GM12801 (cell line): ENCODE measurements at regions not wholly inside any gene's neighbourhood (a gene's known extent, or its start where the extent isn't known, plus 50 kb on each side); places are given as distances from the start of the nearest gene placed in this dataset.

Source experiments
- TF ChIP-seq, protein P1 (sequence below): IDR thresholded peaks from one replicate; pipeline ENCODE4 v1.5.1; 2011; ENCODE audit warnings: control low read depth; ENCODE audit not compliant: insufficient read length; ENCODE audit errors: extremely low read depth

DNA sequence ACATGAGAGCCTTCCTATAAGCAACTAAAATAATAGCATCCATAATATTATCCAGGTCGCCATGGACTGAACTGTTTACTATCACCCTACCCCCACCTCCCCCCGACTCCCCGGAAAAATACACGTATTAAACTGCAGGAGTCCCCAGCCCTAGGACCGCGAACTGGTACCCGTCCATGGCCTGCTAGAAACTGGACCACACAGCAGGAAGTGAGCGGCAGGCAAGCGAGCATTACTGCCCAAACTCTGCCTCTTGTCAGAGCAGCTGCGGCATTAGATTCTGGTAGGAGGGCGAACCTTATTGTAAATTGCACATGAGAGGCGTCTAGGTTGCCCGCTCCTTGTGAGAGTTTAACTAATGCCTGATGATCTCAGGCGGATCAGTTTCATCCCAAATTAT, 405.8 kb upstream of the ADGRL3 start:
- TF ChIP-seq, protein P1, sequence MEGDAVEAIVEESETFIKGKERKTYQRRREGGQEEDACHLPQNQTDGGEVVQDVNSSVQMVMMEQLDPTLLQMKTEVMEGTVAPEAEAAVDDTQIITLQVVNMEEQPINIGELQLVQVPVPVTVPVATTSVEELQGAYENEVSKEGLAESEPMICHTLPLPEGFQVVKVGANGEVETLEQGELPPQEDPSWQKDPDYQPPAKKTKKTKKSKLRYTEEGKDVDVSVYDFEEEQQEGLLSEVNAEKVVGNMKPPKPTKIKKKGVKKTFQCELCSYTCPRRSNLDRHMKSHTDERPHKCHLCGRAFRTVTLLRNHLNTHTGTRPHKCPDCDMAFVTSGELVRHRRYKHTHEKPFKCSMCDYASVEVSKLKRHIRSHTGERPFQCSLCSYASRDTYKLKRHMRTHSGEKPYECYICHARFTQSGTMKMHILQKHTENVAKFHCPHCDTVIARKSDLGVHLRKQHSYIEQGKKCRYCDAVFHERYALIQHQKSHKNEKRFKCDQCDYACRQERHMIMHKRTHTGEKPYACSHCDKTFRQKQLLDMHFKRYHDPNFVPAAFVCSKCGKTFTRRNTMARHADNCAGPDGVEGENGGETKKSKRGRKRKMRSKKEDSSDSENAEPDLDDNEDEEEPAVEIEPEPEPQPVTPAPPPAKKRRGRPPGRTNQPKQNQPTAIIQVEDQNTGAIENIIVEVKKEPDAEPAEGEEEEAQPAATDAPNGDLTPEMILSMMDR: no peak

DNA sequence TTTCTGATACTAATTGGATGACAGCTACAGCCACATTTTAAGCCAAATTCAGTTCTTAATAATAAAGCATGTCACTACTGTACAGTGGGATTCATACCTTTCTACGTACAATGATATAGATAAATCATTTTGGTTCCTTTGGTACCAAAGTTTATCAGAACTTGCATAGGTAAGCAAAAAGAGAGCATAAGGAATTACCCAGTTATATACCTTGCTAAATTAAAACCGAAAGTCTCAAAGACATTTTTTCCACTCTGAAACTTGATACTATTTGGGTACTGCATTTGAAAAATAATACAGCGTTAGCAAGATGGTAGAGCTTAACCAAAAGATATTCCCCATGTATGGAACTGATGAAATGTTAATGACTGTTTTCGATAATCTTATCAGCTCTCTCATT, 400.9 kb upstream of the ADGRL3 start:
- TF ChIP-seq, protein P1: no peak

DNA sequence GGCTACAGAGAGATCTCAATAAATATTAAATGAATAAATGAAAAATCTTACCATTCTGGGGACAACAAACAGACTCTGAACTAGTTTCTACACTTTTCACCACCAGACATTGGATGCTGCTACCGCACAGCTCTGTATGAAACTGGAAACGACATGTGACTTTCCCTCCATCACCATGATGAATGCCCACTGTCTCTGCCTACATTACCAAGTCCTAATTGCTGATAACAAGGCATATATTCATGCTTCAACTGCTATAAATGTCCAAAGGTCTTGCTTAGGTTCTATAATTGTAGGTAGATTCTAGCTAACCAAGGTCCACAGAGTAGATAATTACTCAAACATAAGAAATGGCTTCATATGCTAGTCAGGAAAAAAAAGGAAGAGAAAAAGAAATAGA, 399.4 kb upstream of the ADGRL3 start:
- TF ChIP-seq, protein P1: no peak

DNA sequence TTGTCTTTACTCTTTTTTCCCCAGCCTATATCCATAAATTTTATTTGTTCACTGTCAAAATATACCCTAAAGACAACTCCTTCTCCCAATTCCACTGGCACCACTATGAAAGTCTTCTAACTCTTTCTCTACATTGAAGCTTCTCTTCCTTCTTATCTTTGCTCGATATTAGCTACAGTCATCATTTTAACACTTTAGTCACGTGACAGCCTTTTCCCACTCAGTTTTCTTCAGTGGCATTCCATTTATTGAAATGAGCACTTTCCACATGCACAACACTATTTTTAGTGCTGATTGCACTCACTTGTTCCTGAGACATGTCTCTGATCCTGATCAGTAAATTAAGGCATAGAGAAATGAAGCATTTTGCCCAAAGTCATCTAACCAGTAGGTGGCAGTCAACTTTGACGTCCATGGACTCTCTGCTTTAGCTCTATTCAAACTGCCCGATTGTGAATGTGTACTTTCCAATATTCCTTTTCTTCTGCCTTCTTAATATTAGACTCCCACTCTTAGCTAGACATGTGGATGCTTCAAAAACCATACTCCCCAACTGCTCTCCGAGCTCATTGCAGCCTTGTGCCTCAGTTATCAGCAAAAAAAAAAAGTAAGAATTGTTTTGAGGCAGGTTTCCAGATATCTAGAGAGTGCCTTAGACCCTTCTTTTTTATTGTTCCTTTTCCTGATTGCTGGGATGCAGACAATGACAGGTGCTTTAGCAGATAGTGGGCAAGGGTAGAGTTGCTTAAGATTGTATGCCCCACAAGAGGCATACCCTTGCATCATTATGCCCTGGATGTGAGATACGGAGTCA, 394.4 kb upstream of the ADGRL3 start:
- TF ChIP-seq, protein P1: no peak

DNA sequence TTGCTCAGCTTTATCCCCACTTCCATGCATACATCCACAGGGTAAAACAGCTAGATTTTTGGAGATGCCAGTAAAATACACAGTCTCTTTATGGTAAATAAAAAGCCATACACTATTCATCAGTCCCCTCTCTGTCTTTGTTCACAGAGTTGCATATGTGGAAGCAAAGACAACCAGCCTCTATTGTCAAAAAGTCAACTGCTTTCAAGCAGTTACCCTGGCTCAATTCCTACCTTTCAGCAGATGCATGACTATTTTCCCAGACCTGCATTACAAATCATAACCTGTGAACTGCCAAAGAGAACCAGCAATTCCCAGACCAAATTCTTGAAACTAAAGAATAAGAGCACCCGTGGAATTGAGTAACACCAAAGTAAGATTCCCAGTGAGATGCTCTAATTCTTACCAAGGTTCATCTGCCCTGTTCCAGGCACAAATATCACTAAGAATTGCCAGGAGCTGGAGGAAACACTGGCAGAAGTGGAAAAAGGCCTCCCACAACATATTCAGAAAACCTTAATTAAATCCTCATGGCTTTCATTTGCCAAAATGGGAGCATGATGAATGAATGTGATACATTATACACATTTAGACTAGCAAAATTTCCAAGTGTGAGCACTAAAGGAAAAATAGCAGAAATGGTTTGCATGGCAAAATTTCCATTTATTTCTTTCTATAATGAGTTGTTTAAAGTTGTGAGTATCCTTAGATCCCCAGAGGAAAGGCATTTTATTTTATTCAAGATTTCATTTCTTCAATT, 391.2 kb upstream of the ADGRL3 start:
- TF ChIP-seq, protein P1: no peak

DNA sequence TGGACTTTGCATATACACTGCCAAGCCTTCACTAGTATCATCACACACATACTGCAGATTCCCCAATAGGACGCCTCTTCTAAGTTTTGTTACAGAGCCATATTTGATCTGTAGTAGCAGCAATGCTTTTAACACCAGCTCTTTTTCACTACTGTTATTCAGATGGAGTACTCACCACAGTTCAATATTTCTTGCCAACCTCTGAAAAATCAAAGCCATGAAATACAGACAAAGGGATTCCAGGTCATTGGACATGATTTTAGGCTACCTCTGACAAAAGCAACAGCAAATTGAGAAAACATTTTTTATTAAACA, 390.7 kb upstream of the ADGRL3 start:
- TF ChIP-seq, protein P1: no peak

DNA sequence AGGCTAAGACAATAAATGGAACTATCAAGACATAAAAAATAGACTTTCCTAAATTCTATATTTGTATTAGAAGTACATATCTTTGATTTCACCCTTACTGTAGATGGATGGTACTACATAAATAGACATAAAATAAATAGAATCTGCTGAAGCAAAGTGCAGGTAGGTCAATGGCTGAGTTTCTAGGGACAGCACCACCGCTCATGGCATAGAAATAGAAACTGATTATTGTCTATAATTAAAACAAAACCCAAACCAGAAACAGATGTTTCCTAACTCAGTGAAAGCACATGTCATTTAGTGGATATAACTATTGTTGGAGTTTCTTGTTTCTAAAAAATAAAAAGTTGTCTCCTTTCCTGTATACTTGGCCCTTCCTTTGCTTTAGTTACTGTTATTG, 387.3 kb upstream of the ADGRL3 start:
- TF ChIP-seq, protein P1: no peak
